SU-DHL-6 (cell line): ENCODE measurements at regions not wholly inside any gene's neighbourhood (a gene's known extent, or its start where the extent isn't known, plus 50 kb on each side); places are given as distances from the start of the nearest gene placed in this dataset.

Experiments
- CTCF ChIP-seq: fragments of 200-600 bp; sonication (generic); IDR thresholded peaks from one replicate; pipeline ENCODE4 v1.5.1; 2017; ENCODE audit warnings: antibody characterized with exemption, mild to moderate bottlenecking, low read length, moderate library complexity; ENCODE audit not compliant: insufficient read depth, poor library complexity, severe bottlenecking
- EZH2phosphoT487 ChIP-seq: fragments of 200-600 bp; sonication (generic), shearing (Covaris generic); conservative IDR thresholded peaks from 2 replicates; pipeline ENCODE4 v1.6.1; 2018; ENCODE audit warnings: mild to moderate bottlenecking, antibody characterized with exemption, low read length, moderate library complexity, mixed read lengths

GRCh38 chr10:45180946-45181875 lies 134.2 kb downstream of the OR13A1 start:
- TF ChIP-seq CTCF, result no peak
- no peak for TF ChIP-seq EZH2phosphoT487
